Keratinocyte (primary cell): ENCODE measurements at regions not wholly inside any gene's neighbourhood (a gene's known extent, or its start where the extent isn't known, plus 50 kb on each side); places are given as distances from the start of the nearest gene placed in this dataset.

Experiments
- DNase-seq: peaks from one replicate; pipeline ENCODE4 v3.0.0-alpha.2; 2011; ENCODE audit warnings: low read depth, missing footprints, low spot score
- FAIRE-seq: peaks from 2 replicates; lab custom pipeline; 2011; peaks lifted over from hg19 to GRCh38; lab: Jason Lieb, UNC
- H2AFZ ChIP-seq: 2 replicates; pipeline ENCODE4 v1.6.0; 2012; ENCODE audit warnings: low read length, control low read depth, inconsistent platforms; ENCODE audit not compliant: control insufficient read depth
- H3K27ac ChIP-seq: 2 replicates; pipeline ENCODE4 v1.5.1; 2011; ENCODE audit warnings: low read length; ENCODE audit not compliant: control insufficient read depth, insufficient read depth
- H3K27me3 ChIP-seq: 3 replicates; pipeline ENCODE4 v1.6.0; 2011; ENCODE audit warnings: low read length; ENCODE audit not compliant: control insufficient read depth, insufficient read depth; ENCODE audit errors: extremely low read depth
- H3K36me3 ChIP-seq, 2 experiments: 2 replicates in 1 of 2; 3 replicates in 1 of 2; pipeline ENCODE4 v1.5.1; 2011; ENCODE audit warnings: low read length in 2 of 2, mild to moderate bottlenecking in 1 of 2; ENCODE audit not compliant: control insufficient read depth in 2 of 2, insufficient read depth in 2 of 2; ENCODE audit errors: extremely low read depth in 1 of 2
- H3K4me1 ChIP-seq: 3 replicates; pipeline ENCODE4 v1.5.1; 2011; ENCODE audit warnings: low read length; ENCODE audit not compliant: control insufficient read depth, insufficient read depth; ENCODE audit errors: extremely low read depth
- H3K4me2 ChIP-seq: 3 replicates; pipeline ENCODE4 v1.6.0; 2011; ENCODE audit warnings: low read depth, low read length; ENCODE audit not compliant: control insufficient read depth, insufficient read depth; ENCODE audit errors: extremely low read depth
- H3K4me3 ChIP-seq, 3 experiments: fragments of 200-600 bp in 1 of 3; sonication (generic) in 1 of 3; 2 replicates in 2 of 3; 3 replicates in 1 of 3; pipeline ENCODE4 v1.5.1; 2011 to 2016; ENCODE audit warnings: low read length in 3 of 3, mild to moderate bottlenecking in 3 of 3, control low read depth in 2 of 3, inconsistent platforms in 1 of 3, low read depth in 1 of 3, mixed read lengths in 1 of 3, mixed run types in 1 of 3, moderate library complexity in 1 of 3; ENCODE audit not compliant: control insufficient read depth in 2 of 3, insufficient read depth in 2 of 3; ENCODE audit errors: extremely low read depth in 1 of 3
- H3K79me2 ChIP-seq: 2 replicates; pipeline ENCODE4 v1.6.0; 2012; ENCODE audit warnings: low read length; ENCODE audit not compliant: control insufficient read depth, insufficient read depth
- H3K9ac ChIP-seq: 3 replicates; pipeline ENCODE4 v1.6.0; 2011; ENCODE audit warnings: low read length; ENCODE audit not compliant: control insufficient read depth, insufficient read depth; ENCODE audit errors: extremely low read depth
- H3K9me1 ChIP-seq: 3 replicates; pipeline ENCODE4 v1.6.0; 2011; ENCODE audit warnings: low read length; ENCODE audit not compliant: control insufficient read depth, insufficient read depth; ENCODE audit errors: extremely low read depth
- H3K9me3 ChIP-seq: 2 replicates; pipeline ENCODE4 v1.5.1; 2012; ENCODE audit warnings: low read depth, low read length; ENCODE audit not compliant: control insufficient read depth
- H4K20me1 ChIP-seq: 3 replicates; pipeline ENCODE4 v1.6.0; 2011; ENCODE audit warnings: low read length; ENCODE audit not compliant: control insufficient read depth, insufficient read depth; ENCODE audit errors: extremely low read depth
- CTCF ChIP-seq, 3 experiments: IDR thresholded peaks in 1 of 3; conservative IDR thresholded peaks in 1 of 3; optimal IDR thresholded peaks in 1 of 3; 2 replicates in 2 of 3; 3 replicates in 1 of 3; pipeline versions ENCODE3 to v1.5.1; 2011; ENCODE audit warnings: low read length in 3 of 3, mild to moderate bottlenecking in 3 of 3, moderate library complexity in 2 of 3, control low read depth in 1 of 3, inconsistent platforms in 1 of 3; ENCODE audit not compliant: insufficient read depth in 2 of 3; ENCODE audit errors: extremely low read depth in 1 of 3
- EZH2 ChIP-seq: IDR thresholded peaks from one replicate; pipeline ENCODE4 v1.6.1; 2012; ENCODE audit warnings: inconsistent platforms, mild to moderate bottlenecking, low read length, moderate library complexity
- dilution Hi-C: fragments of 300-500 bp; cut with MboI; formaldehyde crosslinking; loops from one replicate; pipeline ENCODE4 v1.7.0; 2020; ENCODE audit warnings: low sequenced_read_pairs; ENCODE audit not compliant: extremely low pct_ligation_motif_present

DNA sequence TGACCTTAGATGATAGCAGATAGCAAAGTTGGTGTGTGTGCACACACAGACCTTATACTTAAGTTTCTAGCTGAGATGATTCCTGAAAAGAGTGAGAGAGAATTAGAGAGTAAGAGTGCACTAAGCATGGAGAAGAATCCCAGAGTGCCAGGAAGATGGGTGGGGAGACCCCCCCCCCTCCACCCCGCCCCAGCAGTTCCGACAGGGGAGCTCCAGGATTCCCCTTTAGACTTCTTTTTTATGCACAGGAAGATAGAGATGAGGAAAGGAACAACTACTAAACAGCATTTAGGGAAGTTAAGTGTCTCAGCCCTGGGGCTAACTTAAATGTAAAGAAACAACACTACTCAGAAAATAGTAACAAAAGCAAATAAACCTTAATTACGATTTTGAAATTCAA lies 878.0 kb upstream of the GOT2 start:
- no peak overlapping the region for H3K4me3 ChIP-seq
- no peak overlapping the region for H3K9ac ChIP-seq
- H3K27ac ChIP-seq, result no peak overlapping the region
- FAIRE-seq (no peak), DNase-seq (no peak)
- H4K20me1 ChIP-seq, result no peaks in the 10 kb centered on the region
- no peaks in the 10 kb centered on the region for H3K4me1 ChIP-seq
- H3K36me3 ChIP-seq, result no peaks in the 10 kb centered on the region
- H3K9me3 ChIP-seq, result no peaks in the 10 kb centered on the region
- no peaks in the 10 kb centered on the region for H3K9me1 ChIP-seq
- dilution Hi-C loops, result no loop called here
- no peaks in the 10 kb centered on the region for H3K27me3 ChIP-seq
- no peak overlapping the region for H3K4me2 ChIP-seq
- no peaks in the 10 kb centered on the region for H3K79me2 ChIP-seq
- TF ChIP-seq EZH2 (no peak), CTCF (optimal IDR thresholded peaks at IDR 0.05 in 1 of 3, IDR thresholded peaks at IDR 0.05 in 1 of 3, conservative IDR thresholded peaks at IDR 0.05 in 1 of 3; ENCODE audit: extremely low read depth in 1 of 3, insufficient read depth in 2 of 3, low read length in 3 of 3) (no peak)
- no peak overlapping the region for H2AFZ ChIP-seq

- Histone ChIP-seq H3K36me3 (no peaks in the 10 kb centered on the region), H3K4me2 (no peak overlapping the region), H3K9ac (no peak overlapping the region), H3K9me3 (no peaks in the 10 kb centered on the region), H3K27ac (no peak overlapping the region), H3K79me2 (no peaks in the 10 kb centered on the region), H2AFZ (no peak overlapping the region), H3K27me3 (no peaks in the 10 kb centered on the region), H3K4me1 (no peaks in the 10 kb centered on the region), H3K4me3 (no peak overlapping the region), H4K20me1 (no peaks in the 10 kb centered on the region), H3K9me1 (no peaks in the 10 kb centered on the region)
- TF ChIP-seq EZH2 (no peak), CTCF (optimal IDR thresholded peaks at IDR 0.05 in 1 of 3, IDR thresholded peaks at IDR 0.05 in 1 of 3, conservative IDR thresholded peaks at IDR 0.05 in 1 of 3; ENCODE audit: extremely low read depth in 1 of 3, insufficient read depth in 2 of 3, low read length in 3 of 3) (no peak)
- FAIRE-seq (no peak), DNase-seq (no peak)
- dilution Hi-C loops, result no loop called here
These were observed 877.4 kb upstream of the GOT2 start for GRCh38 chr16:59611556-59611955.
